Gastroesophageal sphincter (tissue), 3 donors: ENCODE measurements at regions not wholly inside any gene's neighbourhood (a gene's known extent, or its start where the extent isn't known, plus 50 kb on each side); places are given as distances from the start of the nearest gene placed in this dataset.

Experiments
- EP300 ChIP-seq: sonication (generic); formaldehyde crosslinking; IDR thresholded peaks from one replicate; pipeline ENCODE4 v1.6.1; 2017; ENCODE audit warnings: antibody characterized with exemption, mild to moderate bottlenecking
- POLR2A ChIP-seq, 2 donors: fragments of 450-650 bp; IDR thresholded peaks; one replicate each; pipeline ENCODE4 v1.6.1; 2017; ENCODE audit warnings: antibody characterized with exemption in 2 of 2, mild to moderate bottlenecking in 2 of 2, moderate library complexity in 1 of 2
- TF ChIP-seq, protein P1 (sequence below), 4 experiments: fragments of 200-600 bp in 2 of 4; fragments of 450-650 bp in 2 of 4; sonication (generic) in 1 of 4; IDR thresholded peaks; one replicate each; pipeline ENCODE4 v1.5.1; 2017 to 2019; ENCODE audit warnings: antibody characterized with exemption in 4 of 4, mild to moderate bottlenecking in 2 of 4, moderate library complexity in 2 of 4

DNA sequence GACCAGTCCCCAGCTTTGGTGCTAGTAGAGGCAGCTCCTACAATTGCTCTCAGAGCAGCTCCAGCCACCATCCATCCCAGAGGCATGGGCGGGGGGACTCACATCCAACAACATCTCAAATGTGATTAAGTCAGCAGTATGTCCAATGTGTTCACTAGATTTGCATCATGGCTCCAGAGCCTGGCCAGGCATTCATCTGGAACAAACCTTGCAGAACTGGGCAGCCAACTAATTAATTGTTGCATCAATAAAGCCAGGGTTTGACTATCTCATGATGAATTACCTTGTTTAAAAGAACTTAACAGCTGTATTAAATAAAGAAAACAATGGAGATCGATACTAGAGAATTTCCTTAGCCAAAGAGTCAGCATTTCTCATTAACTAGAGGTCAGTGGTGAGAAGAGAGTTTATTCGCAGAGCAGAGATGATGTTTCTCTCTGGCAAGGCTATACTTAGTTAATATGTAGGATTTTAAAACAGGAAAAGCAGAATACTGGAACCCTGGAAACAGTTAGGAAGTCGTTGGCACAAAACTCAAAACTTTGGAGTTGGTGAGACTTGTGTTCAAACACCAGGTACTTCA, 494.4 kb downstream of the GRIN2A start:
- TF ChIP-seq, protein P1, sequence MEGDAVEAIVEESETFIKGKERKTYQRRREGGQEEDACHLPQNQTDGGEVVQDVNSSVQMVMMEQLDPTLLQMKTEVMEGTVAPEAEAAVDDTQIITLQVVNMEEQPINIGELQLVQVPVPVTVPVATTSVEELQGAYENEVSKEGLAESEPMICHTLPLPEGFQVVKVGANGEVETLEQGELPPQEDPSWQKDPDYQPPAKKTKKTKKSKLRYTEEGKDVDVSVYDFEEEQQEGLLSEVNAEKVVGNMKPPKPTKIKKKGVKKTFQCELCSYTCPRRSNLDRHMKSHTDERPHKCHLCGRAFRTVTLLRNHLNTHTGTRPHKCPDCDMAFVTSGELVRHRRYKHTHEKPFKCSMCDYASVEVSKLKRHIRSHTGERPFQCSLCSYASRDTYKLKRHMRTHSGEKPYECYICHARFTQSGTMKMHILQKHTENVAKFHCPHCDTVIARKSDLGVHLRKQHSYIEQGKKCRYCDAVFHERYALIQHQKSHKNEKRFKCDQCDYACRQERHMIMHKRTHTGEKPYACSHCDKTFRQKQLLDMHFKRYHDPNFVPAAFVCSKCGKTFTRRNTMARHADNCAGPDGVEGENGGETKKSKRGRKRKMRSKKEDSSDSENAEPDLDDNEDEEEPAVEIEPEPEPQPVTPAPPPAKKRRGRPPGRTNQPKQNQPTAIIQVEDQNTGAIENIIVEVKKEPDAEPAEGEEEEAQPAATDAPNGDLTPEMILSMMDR (IDR thresholded peaks at IDR 0.05): no peak
- no peak for TF ChIP-seq POLR2A (IDR thresholded peaks at IDR 0.05)
- no peak for TF ChIP-seq EP300
